ENCODE measurements at regions not wholly inside any gene's neighbourhood (a gene's known extent, or its start where the extent isn't known, plus 50 kb on each side); places are given as distances from the start of the nearest gene placed in this dataset.

- H3K4me3 Mint-ChIP-seq: no peak overlapping the region
- no peak overlapping the region for H3K27ac Mint-ChIP-seq
- H3K9me3 Mint-ChIP-seq: no peaks in the 10 kb centered on the region
- H3K36me3 Mint-ChIP-seq: peaks cover 0 to 4% (median 0%) of the 10 kb centered on the region in 3 donors
- H3K27me3 Mint-ChIP-seq (ENCODE audit: low read depth in 3 of 3): peaks cover 2 to 10% (median 8%) of the 10 kb centered on the region in 3 donors
- no peak for DNase-seq
- H3K4me1 Mint-ChIP-seq: no peaks in the 10 kb centered on the region
Observed at GRCh38 chr2:516131-516530, 161.1 kb downstream of the TMEM18 start.

GRCh38 chr2:515441-516127, 161.6 kb downstream of the TMEM18 start:
- Mint-ChIP-seq H3K9me3 (no peaks in the 10 kb centered on the region), H3K27me3 (ENCODE audit: low read depth in 3 of 3) (peaks cover 2 to 8% (median 6%) of the 10 kb centered on the region in 3 donors), H3K4me1 (no peaks in the 10 kb centered on the region), H3K36me3 (peaks cover 0 to 4% (median 0%) of the 10 kb centered on the region in 3 donors), H3K4me3 (no peak overlapping the region), H3K27ac (no peak overlapping the region)
- no peak for DNase-seq

- H3K4me1 Mint-ChIP-seq: no peaks in the 10 kb centered on the region
Observed at GRCh38 chr2:513981-514706, 163.1 kb downstream of the TMEM18 start.

GRCh38 chr2:510839-511238, 166.4 kb downstream of the TMEM18 start:
- H3K27me3 Mint-ChIP-seq (ENCODE audit: low read depth in 3 of 3): peaks cover 0 to 12% (median 7%) of the 10 kb centered on the region in 3 donors
- no peak overlapping the region for H3K27ac Mint-ChIP-seq
- H3K9me3 Mint-ChIP-seq: no peaks in the 10 kb centered on the region
- no peak for DNase-seq
- no peak overlapping the region for H3K4me3 Mint-ChIP-seq
- H3K36me3 Mint-ChIP-seq: peaks cover 0 to 4% (median 0%) of the 10 kb centered on the region in 3 donors
- no peaks in the 10 kb centered on the region for H3K4me1 Mint-ChIP-seq

More at GRCh38 chr2:513981-514706, 163.1 kb downstream of the TMEM18 start:
- peaks cover 2 to 10% (median 7%) of the 10 kb centered on the region in 3 donors for H3K27me3 Mint-ChIP-seq (ENCODE audit: low read depth in 3 of 3)
- no peak overlapping the region for H3K27ac Mint-ChIP-seq
- H3K4me3 Mint-ChIP-seq: no peak overlapping the region
- peaks cover 0 to 4% (median 0%) of the 10 kb centered on the region in 3 donors for H3K36me3 Mint-ChIP-seq
- DNase-seq: no peak
- no peaks in the 10 kb centered on the region for H3K9me3 Mint-ChIP-seq

- H3K9me3 Mint-ChIP-seq: no peaks in the 10 kb centered on the region
Observed at GRCh38 chr2:509888-510287, 167.3 kb downstream of the TMEM18 start.

GRCh38 chr2:508121-508520, 169.1 kb downstream of the TMEM18 start:
- peaks cover 0 to 2% (median 0%) of the 10 kb centered on the region in 3 donors for H3K36me3 Mint-ChIP-seq
- peaks cover 0 to 18% (median 4%) of the 10 kb centered on the region in 3 donors for H3K27me3 Mint-ChIP-seq (ENCODE audit: low read depth in 3 of 3)
- H3K9me3 Mint-ChIP-seq: no peaks in the 10 kb centered on the region
- no peak overlapping the region for H3K4me3 Mint-ChIP-seq
- H3K27ac Mint-ChIP-seq: no peak overlapping the region
- no peaks in the 10 kb centered on the region for H3K4me1 Mint-ChIP-seq
- DNase-seq: no peak

More at GRCh38 chr2:509888-510287, 167.3 kb downstream of the TMEM18 start:
- Mint-ChIP-seq H3K27me3 (ENCODE audit: low read depth in 3 of 3) (peaks cover 0 to 12% (median 7%) of the 10 kb centered on the region in 3 donors), H3K4me3 (no peak overlapping the region), H3K36me3 (peaks cover 0 to 4% (median 0%) of the 10 kb centered on the region in 3 donors), H3K4me1 (no peaks in the 10 kb centered on the region), H3K27ac (no peak overlapping the region)
- DNase-seq: peak in 1 of 3 donors; percentile 12

- peaks cover 0 to 14% (median 10%) of the 10 kb centered on the region in 3 donors for H3K27me3 Mint-ChIP-seq (ENCODE audit: low read depth in 3 of 3)
- H3K9me3 Mint-ChIP-seq: no peaks in the 10 kb centered on the region
- H3K4me1 Mint-ChIP-seq: no peaks in the 10 kb centered on the region
- DNase-seq: no peak
- no peak overlapping the region for H3K4me3 Mint-ChIP-seq
- no peak overlapping the region for H3K27ac Mint-ChIP-seq
- H3K36me3 Mint-ChIP-seq: no peaks in the 10 kb centered on the region
Observed at GRCh38 chr2:506866-507265, 170.3 kb downstream of the TMEM18 start.

- peaks cover 0 to 14% (median 11%) of the 10 kb centered on the region in 3 donors for H3K27me3 Mint-ChIP-seq (ENCODE audit: low read depth in 3 of 3)
- no peak overlapping the region for H3K27ac Mint-ChIP-seq
- H3K36me3 Mint-ChIP-seq: no peaks in the 10 kb centered on the region
Observed at GRCh38 chr2:506451-506850, 170.8 kb downstream of the TMEM18 start.

GRCh38 chr2:505941-506340, 171.3 kb downstream of the TMEM18 start:
- Mint-ChIP-seq H3K27me3 (ENCODE audit: low read depth in 3 of 3) (peaks cover 0 to 14% (median 11%) of the 10 kb centered on the region in 3 donors), H3K4me1 (no peaks in the 10 kb centered on the region), H3K4me3 (no peak overlapping the region), H3K27ac (no peak overlapping the region), H3K9me3 (no peaks in the 10 kb centered on the region), H3K36me3 (no peaks in the 10 kb centered on the region)
- DNase-seq: no peak

More at GRCh38 chr2:506451-506850, 170.8 kb downstream of the TMEM18 start:
- H3K9me3 Mint-ChIP-seq: no peaks in the 10 kb centered on the region
- no peaks in the 10 kb centered on the region for H3K4me1 Mint-ChIP-seq
- no peak for DNase-seq
- H3K4me3 Mint-ChIP-seq: no peak overlapping the region

- Mint-ChIP-seq H3K27me3 (ENCODE audit: low read depth in 3 of 3) (peaks cover 1 to 16% (median 12%) of the 10 kb centered on the region in 3 donors), H3K9me3 (no peaks in the 10 kb centered on the region), H3K27ac (no peak overlapping the region), H3K36me3 (no peaks in the 10 kb centered on the region), H3K4me3 (no peak overlapping the region), H3K4me1 (no peaks in the 10 kb centered on the region)
- DNase-seq: no peak
Observed at GRCh38 chr2:503288-503999, 173.8 kb downstream of the TMEM18 start.

GRCh38 chr2:502831-503230, 174.4 kb downstream of the TMEM18 start:
- Mint-ChIP-seq H3K4me3 (no peak overlapping the region), H3K9me3 (no peaks in the 10 kb centered on the region), H3K27me3 (ENCODE audit: low read depth in 3 of 3) (peaks cover 1 to 16% (median 12%) of the 10 kb centered on the region in 3 donors), H3K4me1 (peaks cover under 1% of the 10 kb centered on the region in 2 donors), H3K27ac (no peak overlapping the region), H3K36me3 (no peaks in the 10 kb centered on the region)
- no peak for DNase-seq

GRCh38 chr2:501667-502066, 175.5 kb downstream of the TMEM18 start:
- peaks cover 5 to 9% of the 10 kb centered on the region in 2 donors for H3K4me1 Mint-ChIP-seq
- no peaks in the 10 kb centered on the region for H3K9me3 Mint-ChIP-seq
- no peak overlapping the region for H3K4me3 Mint-ChIP-seq

GRCh38 chr2:501130-501529, 176.1 kb downstream of the TMEM18 start:
- H3K36me3 Mint-ChIP-seq: no peaks in the 10 kb centered on the region
- no peak overlapping the region for H3K4me3 Mint-ChIP-seq

More at GRCh38 chr2:501667-502066, 175.5 kb downstream of the TMEM18 start:
- Mint-ChIP-seq H3K27ac (no peak overlapping the region), H3K27me3 (ENCODE audit: low read depth in 3 of 3) (peaks cover 1 to 16% (median 10%) of the 10 kb centered on the region in 3 donors), H3K36me3 (no peaks in the 10 kb centered on the region)
- DNase-seq: no peak

GRCh38 chr2:499726-500125, 177.5 kb downstream of the TMEM18 start:
- peaks cover 1 to 17% (median 7%) of the 10 kb centered on the region in 3 donors for H3K27me3 Mint-ChIP-seq (ENCODE audit: low read depth in 3 of 3)
- no peak overlapping the region for H3K4me3 Mint-ChIP-seq

More at GRCh38 chr2:501130-501529, 176.1 kb downstream of the TMEM18 start:
- peaks cover 5 to 9% of the 10 kb centered on the region in 2 donors for H3K4me1 Mint-ChIP-seq
- peaks cover 1 to 17% (median 7%) of the 10 kb centered on the region in 3 donors for H3K27me3 Mint-ChIP-seq (ENCODE audit: low read depth in 3 of 3)
- no peaks in the 10 kb centered on the region for H3K9me3 Mint-ChIP-seq
- no peak overlapping the region for H3K27ac Mint-ChIP-seq
- DNase-seq: no peak

More at GRCh38 chr2:499726-500125, 177.5 kb downstream of the TMEM18 start:
- H3K27ac Mint-ChIP-seq: no peak overlapping the region
- H3K36me3 Mint-ChIP-seq: no peaks in the 10 kb centered on the region
- no peak for DNase-seq
- peaks cover 5 to 9% of the 10 kb centered on the region in 2 donors for H3K4me1 Mint-ChIP-seq
- H3K9me3 Mint-ChIP-seq: no peaks in the 10 kb centered on the region
